GM12892 (cell line): ENCODE measurements at regions not wholly inside any gene's neighbourhood (a gene's known extent, or its start where the extent isn't known, plus 50 kb on each side); places are given as distances from the start of the nearest gene placed in this dataset.
"Not testable (repeated sequence)": the region's sequence is repeated elsewhere in the genome, so short reads cannot be mapped to it uniquely, and the experiment has no call there.

ENCODE experiments used
- POLR2A ChIP-seq: IDR thresholded peaks from 2 replicates; pipeline ENCODE4 v1.6.1; 2011; ENCODE audit warnings: low read depth, low read length, control low read depth
- POLR2AphosphoS5 ChIP-seq: IDR thresholded peaks from 2 replicates; pipeline ENCODE4 v1.6.1; 2011; ENCODE audit warnings: low read depth, low read length, control low read depth
- TAF1 ChIP-seq: IDR thresholded peaks from 2 replicates; pipeline ENCODE4 v1.6.1; 2011; ENCODE audit warnings: low read depth, mild to moderate bottlenecking, control low read depth, low read length, borderline replicate concordance

DNA sequence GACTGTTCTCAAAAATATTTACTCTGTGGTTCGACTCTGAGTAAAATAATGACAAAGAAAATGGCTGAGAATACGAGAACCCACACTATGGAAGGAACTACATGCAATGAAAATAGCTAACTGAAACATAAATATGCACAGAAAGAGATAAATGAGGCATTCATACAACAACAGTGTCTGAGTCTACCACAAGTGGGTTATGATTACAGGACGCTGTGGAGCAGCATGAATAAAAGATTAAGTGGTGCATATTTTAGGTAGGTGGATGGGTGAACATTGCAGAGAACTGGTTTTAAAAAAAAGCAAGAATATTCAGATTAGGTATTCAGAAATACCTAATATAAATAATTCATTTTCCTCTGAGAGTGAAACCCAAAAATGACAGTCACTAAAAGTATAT is 93.9 kb upstream of the TRIM77 start:
- TF ChIP-seq POLR2AphosphoS5, POLR2A, TAF1: not testable (repeated sequence)
